ENCODE measurements at regions not wholly inside any gene's neighbourhood (a gene's known extent, or its start where the extent isn't known, plus 50 kb on each side); places are given as distances from the start of the nearest gene placed in this dataset.

GRCh38 chr13:72025836-72026235 is 158.8 kb upstream of the DACH1 start:
- TF ChIP-seq CTCF (conservative IDR thresholded peaks at IDR 0.05; ENCODE audit: low read depth, low read length) (no peak), EZH2 (IDR thresholded peaks at IDR 0.05; ENCODE audit: low read length, unreplicated experiment) (no peak), EZH2phosphoT487 (IDR thresholded peaks at IDR 0.05; ENCODE audit: borderline replicate concordance, low read length) (no peak)
- no peaks in the 10 kb centered on the region for H3K9me3 ChIP-seq (ENCODE audit: low read length)
- no peak for DNase-seq
- ChIA-PET POLR2A (ENCODE audit: unreplicated experiment) (no interaction called here), CTCF (no interaction called here)
- H3K4me2 ChIP-seq (ENCODE audit: low read length): no peak overlapping the region
- no peaks in the 10 kb centered on the region for H3K27me3 ChIP-seq (ENCODE audit: low read length)
- H3K9ac ChIP-seq (ENCODE audit: low read length): no peak overlapping the region
- no peak overlapping the region for H3K27ac ChIP-seq (ENCODE audit: low read length)
- H3K4me1 ChIP-seq (ENCODE audit: insufficient read depth, low read length): no peaks in the 10 kb centered on the region
- H3K9me2 ChIP-seq (replicated peaks; ENCODE audit: low read length): no peaks in the 10 kb centered on the region
- H2AFZ ChIP-seq (ENCODE audit: low read length): no peak overlapping the region
- no TSS peak for BruUV-seq (replicated peaks)
- no peaks in the 10 kb centered on the region for H3F3A ChIP-seq (ENCODE audit: low read length, unreplicated experiment)
- no peak overlapping the region for H3K4me3 ChIP-seq (ENCODE audit: low read length)
- ATAC-seq: no peak
- H3K36me3 ChIP-seq (ENCODE audit: low read depth, low read length): no peaks in the 10 kb centered on the region
- intact Hi-C loops (cut with micrococcal nuclease): no loop called here
- H3K79me2 ChIP-seq (ENCODE audit: low read length): no peaks in the 10 kb centered on the region
- H4K20me1 ChIP-seq (ENCODE audit: low read length): no peaks in the 10 kb centered on the region

GRCh38 chr13:72023895-72024294 is 156.9 kb upstream of the DACH1 start:
- ChIA-PET POLR2A (ENCODE audit: unreplicated experiment) (no interaction called here), CTCF (no interaction called here)
- H3F3A ChIP-seq (ENCODE audit: low read length, unreplicated experiment): no peaks in the 10 kb centered on the region
- H2AFZ ChIP-seq (ENCODE audit: low read length): no peak overlapping the region
- no peak overlapping the region for H3K9ac ChIP-seq (ENCODE audit: low read length)
- no peak overlapping the region for H3K4me2 ChIP-seq (ENCODE audit: low read length)
- H3K27ac ChIP-seq (ENCODE audit: low read length): no peak overlapping the region
- no peak overlapping the region for H3K4me3 ChIP-seq (ENCODE audit: low read length)
- no peak for TF ChIP-seq EZH2 (IDR thresholded peaks at IDR 0.05; ENCODE audit: low read length, unreplicated experiment)
- no peak for TF ChIP-seq CTCF (conservative IDR thresholded peaks at IDR 0.05; ENCODE audit: low read depth, low read length)
- TF ChIP-seq EZH2phosphoT487 (IDR thresholded peaks at IDR 0.05; ENCODE audit: borderline replicate concordance, low read length): no peak
- no peaks in the 10 kb centered on the region for H3K9me3 ChIP-seq (ENCODE audit: low read length)
- H3K9me2 ChIP-seq (replicated peaks; ENCODE audit: low read length): no peaks in the 10 kb centered on the region
- BruUV-seq (replicated peaks): no TSS peak
- ATAC-seq (no peak), DNase-seq (no peak)
- no peaks in the 10 kb centered on the region for H4K20me1 ChIP-seq (ENCODE audit: low read length)
- H3K4me1 ChIP-seq (ENCODE audit: insufficient read depth, low read length): no peaks in the 10 kb centered on the region
- H3K27me3 ChIP-seq (ENCODE audit: low read length): no peaks in the 10 kb centered on the region
- intact Hi-C loops (cut with micrococcal nuclease): no loop called here
- H3K79me2 ChIP-seq (ENCODE audit: low read length): no peaks in the 10 kb centered on the region
- no peaks in the 10 kb centered on the region for H3K36me3 ChIP-seq (ENCODE audit: low read depth, low read length)

GRCh38 chr13:72005455-72005854 is 138.5 kb upstream of the DACH1 start:
- no peaks in the 10 kb centered on the region for H4K20me1 ChIP-seq (ENCODE audit: low read length)
- no peaks in the 10 kb centered on the region for H3K9me3 ChIP-seq (ENCODE audit: low read length)
- no peak overlapping the region for H3K9ac ChIP-seq (ENCODE audit: low read length)
- intact Hi-C loops (cut with micrococcal nuclease): loop anchor here (10.0 kb wide), 1 partner anchor 249 kb away; no protein-coding TSS in a partner anchor
- H3K27ac ChIP-seq (ENCODE audit: low read length): no peak overlapping the region
- H3K79me2 ChIP-seq (ENCODE audit: low read length): no peaks in the 10 kb centered on the region
- no peak overlapping the region for H3K4me2 ChIP-seq (ENCODE audit: low read length)
- ChIA-PET CTCF (no interaction called here), POLR2A (ENCODE audit: unreplicated experiment) (no interaction called here)
- H3K4me3 ChIP-seq (ENCODE audit: low read length): no peak overlapping the region
- no peaks in the 10 kb centered on the region for H3K9me2 ChIP-seq (replicated peaks; ENCODE audit: low read length)
- DNase-seq (no peak), ATAC-seq (no peak)
- H3K36me3 ChIP-seq (ENCODE audit: low read depth, low read length): no peaks in the 10 kb centered on the region
- H3F3A ChIP-seq (ENCODE audit: low read length, unreplicated experiment): no peaks in the 10 kb centered on the region
- H3K27me3 ChIP-seq (ENCODE audit: low read length): no peaks in the 10 kb centered on the region
- TF ChIP-seq EZH2phosphoT487 (IDR thresholded peaks at IDR 0.05; ENCODE audit: borderline replicate concordance, low read length): no peak
- no peak for TF ChIP-seq EZH2 (IDR thresholded peaks at IDR 0.05; ENCODE audit: low read length, unreplicated experiment)
- TF ChIP-seq CTCF (conservative IDR thresholded peaks at IDR 0.05; ENCODE audit: low read depth, low read length): no peak
- H3K4me1 ChIP-seq (ENCODE audit: insufficient read depth, low read length): peaks cover 15% of the 10 kb centered on the region
- H2AFZ ChIP-seq (ENCODE audit: low read length): no peak overlapping the region
- no TSS peak for BruUV-seq (replicated peaks)
